ENCODE measurements at regions not wholly inside any gene's neighbourhood (a gene's known extent, or its start where the extent isn't known, plus 50 kb on each side); places are given as distances from the start of the nearest gene placed in this dataset.
"Not testable (repeated sequence)": the region's sequence is repeated elsewhere in the genome, so short reads cannot be mapped to it uniquely, and the experiment has no call there.

DNA sequence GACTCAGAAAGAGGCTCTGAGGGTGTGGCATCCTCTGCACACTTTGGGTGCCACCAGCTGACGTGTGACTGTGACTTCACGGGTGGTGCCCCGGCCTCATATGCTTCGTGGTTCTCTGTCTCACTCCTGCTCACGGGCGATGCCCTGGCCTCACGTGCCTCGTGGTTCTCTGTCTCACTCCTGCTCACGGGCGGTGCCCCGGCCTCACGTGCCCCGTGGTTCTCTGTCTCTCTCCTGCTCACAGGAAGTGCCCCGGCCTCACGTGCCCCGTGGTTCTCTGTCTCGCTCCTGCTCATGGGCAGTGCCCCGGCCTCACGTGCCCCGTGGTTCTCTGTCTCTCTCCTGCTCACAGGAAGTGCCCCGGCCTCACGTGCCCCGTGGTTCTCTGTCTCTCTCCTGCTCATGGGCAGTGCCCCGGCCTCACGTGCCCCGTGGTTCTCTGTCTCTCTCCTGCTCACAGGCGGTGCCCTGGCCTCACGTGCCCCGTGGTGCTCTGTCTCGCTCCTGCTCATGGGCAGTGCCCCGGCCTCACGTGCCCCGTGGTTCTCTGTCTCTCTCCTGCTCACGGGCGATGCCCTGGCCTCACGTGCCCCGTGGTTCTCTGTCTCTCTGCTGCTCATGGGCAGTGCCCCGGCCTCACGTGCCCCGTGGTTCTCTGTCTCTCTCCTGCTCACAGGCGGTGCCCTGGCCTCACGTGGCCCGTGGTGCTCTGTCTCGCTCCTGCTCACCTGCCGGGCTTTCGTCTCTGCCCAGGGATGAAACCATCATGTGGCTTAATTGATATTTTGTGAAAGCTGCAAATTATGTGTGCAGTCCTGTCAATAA lies 115.8 kb downstream of the RTP5 start:
- H3K4me3 Mint-ChIP-seq: peak overlapping the region in 1 of 2 donors; percentile 14
- H3K9me3 Mint-ChIP-seq; H3K27ac Mint-ChIP-seq; H3K4me1 Mint-ChIP-seq (ENCODE audit: low read depth); H3K36me3 Mint-ChIP-seq (ENCODE audit: insufficient read depth in 2 of 2); H3K27me3 Mint-ChIP-seq (ENCODE audit: low read depth): not testable (repeated sequence)
- DNase-seq: peak; percentile 12 to 14
- peak; percentile 40 to 71 for ATAC-seq (replicated peaks in 1 of 2)

- H3K4me1 Mint-ChIP-seq (ENCODE audit: low read depth): peaks cover 8% of the 10 kb centered on the region
- no peak for ATAC-seq (replicated peaks in 1 of 2)
- peaks cover 2 to 8% of the 10 kb centered on the region in 2 donors for H3K9me3 Mint-ChIP-seq
- H3K27me3 Mint-ChIP-seq (ENCODE audit: low read depth): no peaks in the 10 kb centered on the region
- H3K27ac Mint-ChIP-seq: no peak overlapping the region
- peak overlapping the region in 1 of 2 donors; percentile 14 for H3K4me3 Mint-ChIP-seq
- DNase-seq: no peak
- peaks cover 0 to 7% of the 10 kb centered on the region in 2 donors for H3K36me3 Mint-ChIP-seq (ENCODE audit: insufficient read depth in 2 of 2)
Observed at GRCh38 chr2:241985986-241986329, 116.4 kb downstream of the RTP5 start.

- peaks cover 8% of the 10 kb centered on the region for H3K4me1 Mint-ChIP-seq (ENCODE audit: low read depth)
- H3K27me3 Mint-ChIP-seq (ENCODE audit: low read depth): no peaks in the 10 kb centered on the region
- DNase-seq (no peak), ATAC-seq (replicated peaks in 1 of 2) (no peak)
- H3K36me3 Mint-ChIP-seq (ENCODE audit: insufficient read depth in 2 of 2): peaks cover 0 to 7% of the 10 kb centered on the region in 2 donors
- no peak overlapping the region for H3K4me3 Mint-ChIP-seq
- H3K9me3 Mint-ChIP-seq: peaks cover 2 to 8% of the 10 kb centered on the region in 2 donors
- no peak overlapping the region for H3K27ac Mint-ChIP-seq
Observed at GRCh38 chr2:241986836-241987641, 117.5 kb downstream of the RTP5 start.

GRCh38 chr2:241987726-241988125 lies 118.2 kb downstream of the RTP5 start:
- Mint-ChIP-seq H3K4me1 (ENCODE audit: low read depth) (peaks cover 8% of the 10 kb centered on the region), H3K27ac (no peak overlapping the region), H3K4me3 (no peak overlapping the region), H3K36me3 (ENCODE audit: insufficient read depth in 2 of 2) (peaks cover 0 to 7% of the 10 kb centered on the region in 2 donors), H3K27me3 (ENCODE audit: low read depth) (no peaks in the 10 kb centered on the region), H3K9me3 (peaks cover 2 to 8% of the 10 kb centered on the region in 2 donors)
- ATAC-seq (replicated peaks in 1 of 2): no peak
- no peak for DNase-seq

DNA sequence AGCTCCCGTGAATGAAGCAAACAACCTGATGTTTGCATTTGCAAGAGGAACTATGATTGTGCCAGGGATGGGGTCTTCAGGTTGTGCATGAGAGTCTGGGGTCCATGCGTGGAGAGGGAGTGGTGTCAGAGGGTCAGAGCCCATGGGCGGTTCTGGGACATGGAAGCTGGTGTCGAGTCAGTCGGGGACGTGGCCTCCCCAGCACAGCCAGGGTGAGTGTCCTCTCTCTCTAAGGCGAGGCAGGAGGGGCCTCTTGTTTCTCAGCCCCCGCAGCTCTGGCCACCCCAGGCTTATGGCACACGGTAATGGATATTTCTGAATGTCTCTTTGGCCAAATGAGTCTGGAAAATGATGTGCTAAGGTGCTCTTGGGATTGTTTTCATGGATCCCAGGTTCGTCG lies 118.6 kb downstream of the RTP5 start:
- Mint-ChIP-seq H3K9me3 (peaks cover 2 to 8% of the 10 kb centered on the region in 2 donors), H3K4me3 (no peak overlapping the region), H3K27ac (no peak overlapping the region), H3K36me3 (ENCODE audit: insufficient read depth in 2 of 2) (peaks cover 0 to 7% of the 10 kb centered on the region in 2 donors), H3K27me3 (ENCODE audit: low read depth) (no peaks in the 10 kb centered on the region), H3K4me1 (ENCODE audit: low read depth) (peaks cover 8% of the 10 kb centered on the region)
- DNase-seq (no peak), ATAC-seq (replicated peaks in 1 of 2) (no peak)

DNA sequence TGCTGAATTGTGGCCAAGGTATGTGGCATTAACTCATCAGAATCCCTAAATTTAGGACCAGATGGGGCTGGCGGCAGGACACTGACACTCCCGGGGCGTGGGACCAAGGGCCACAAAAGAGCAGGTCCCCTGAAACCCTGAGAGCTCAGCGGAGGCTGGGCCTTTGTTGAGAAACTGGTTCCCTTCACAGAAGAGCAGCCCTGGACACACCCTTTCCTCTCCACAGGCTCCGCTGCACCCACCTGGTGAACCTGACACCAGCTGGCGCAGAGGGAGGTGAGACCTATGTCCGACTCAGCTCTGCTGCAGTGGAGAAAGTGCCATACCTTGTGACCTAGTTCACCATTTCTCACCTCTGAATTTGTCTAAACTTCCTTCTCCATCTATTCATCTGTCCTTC lies 119.5 kb downstream of the RTP5 start:
- Mint-ChIP-seq H3K4me1 (ENCODE audit: low read depth) (peaks cover 8% of the 10 kb centered on the region), H3K36me3 (ENCODE audit: insufficient read depth in 2 of 2) (peaks cover 0 to 7% of the 10 kb centered on the region in 2 donors), H3K27me3 (ENCODE audit: low read depth) (no peaks in the 10 kb centered on the region), H3K4me3 (no peak overlapping the region), H3K27ac (no peak overlapping the region), H3K9me3 (peaks cover 2 to 8% of the 10 kb centered on the region in 2 donors)
- ATAC-seq (replicated peaks in 1 of 2): no peak
- DNase-seq: no peak

GRCh38 chr2:241990466-241990865 lies 120.9 kb downstream of the RTP5 start:
- no peak for ATAC-seq (replicated peaks in 1 of 2)

GRCh38 chr2:241991299-241991698 lies 121.8 kb downstream of the RTP5 start:
- H3K27ac Mint-ChIP-seq: no peak overlapping the region
- H3K36me3 Mint-ChIP-seq (ENCODE audit: insufficient read depth in 2 of 2): peaks cover 0 to 7% of the 10 kb centered on the region in 2 donors
- no peak overlapping the region for H3K4me3 Mint-ChIP-seq
- no peaks in the 10 kb centered on the region for H3K27me3 Mint-ChIP-seq (ENCODE audit: low read depth)
- H3K9me3 Mint-ChIP-seq: peaks cover 2 to 8% of the 10 kb centered on the region in 2 donors
- DNase-seq: no peak
- no peaks in the 10 kb centered on the region for H3K4me1 Mint-ChIP-seq (ENCODE audit: low read depth)
- ATAC-seq (replicated peaks in 1 of 2): no peak

More at GRCh38 chr2:241990466-241990865, 120.9 kb downstream of the RTP5 start:
- H3K4me1 Mint-ChIP-seq (ENCODE audit: low read depth): peaks cover 5% of the 10 kb centered on the region
- H3K9me3 Mint-ChIP-seq: peaks cover 2 to 8% of the 10 kb centered on the region in 2 donors
- no peak for DNase-seq
- H3K27me3 Mint-ChIP-seq (ENCODE audit: low read depth): no peaks in the 10 kb centered on the region
- no peak overlapping the region for H3K27ac Mint-ChIP-seq
- H3K36me3 Mint-ChIP-seq (ENCODE audit: insufficient read depth in 2 of 2): peaks cover 0 to 7% of the 10 kb centered on the region in 2 donors
- no peak overlapping the region for H3K4me3 Mint-ChIP-seq

GRCh38 chr2:241992753-241993152 lies 123.2 kb downstream of the RTP5 start:
- no peaks in the 10 kb centered on the region for H3K4me1 Mint-ChIP-seq (ENCODE audit: low read depth)
- no peak for ATAC-seq (replicated peaks in 1 of 2)
- peaks cover 0 to 8% of the 10 kb centered on the region in 2 donors for H3K9me3 Mint-ChIP-seq
- no peaks in the 10 kb centered on the region for H3K27me3 Mint-ChIP-seq (ENCODE audit: low read depth)
- DNase-seq: no peak
- no peak overlapping the region for H3K4me3 Mint-ChIP-seq
- H3K36me3 Mint-ChIP-seq (ENCODE audit: insufficient read depth in 2 of 2): peaks cover 0 to 4% of the 10 kb centered on the region in 2 donors
- H3K27ac Mint-ChIP-seq: no peak overlapping the region

DNA sequence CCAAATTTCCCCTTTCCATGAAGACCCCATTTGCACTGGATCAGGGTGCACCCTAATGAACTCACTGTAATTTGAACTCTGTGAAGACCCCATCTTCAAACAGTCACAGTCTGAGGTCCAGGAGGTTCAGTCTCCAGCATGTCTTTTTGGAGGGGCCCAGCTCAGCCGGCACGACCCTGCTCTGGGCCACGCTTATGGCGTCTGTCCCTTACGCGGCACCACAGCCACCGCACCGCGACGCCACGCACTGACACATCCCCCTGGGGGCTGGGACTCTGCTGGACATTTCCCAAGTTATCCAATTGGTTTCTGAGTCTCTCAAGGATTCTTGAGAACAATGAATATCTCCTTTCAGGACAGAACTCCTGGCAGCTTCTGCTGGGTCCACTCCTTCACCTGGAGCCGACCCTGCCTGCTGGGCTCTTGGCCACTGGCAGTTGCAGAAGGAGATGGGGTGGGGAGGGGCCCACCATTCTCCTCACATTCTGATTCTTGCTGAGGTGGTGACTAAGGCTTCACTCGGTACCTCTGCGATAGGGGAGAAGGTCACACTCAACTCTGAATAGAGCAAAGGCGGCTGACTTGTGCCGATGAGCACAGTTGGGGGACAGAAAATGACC lies 124.0 kb downstream of the RTP5 start:
- no peak overlapping the region for H3K27ac Mint-ChIP-seq
- no peak overlapping the region for H3K4me3 Mint-ChIP-seq
- H3K9me3 Mint-ChIP-seq: peaks cover 0 to 8% of the 10 kb centered on the region in 2 donors
- DNase-seq (no peak), ATAC-seq (replicated peaks in 1 of 2) (no peak)
- no peaks in the 10 kb centered on the region for H3K4me1 Mint-ChIP-seq (ENCODE audit: low read depth)
- H3K36me3 Mint-ChIP-seq (ENCODE audit: insufficient read depth in 2 of 2): peaks cover 0 to 4% of the 10 kb centered on the region in 2 donors
- H3K27me3 Mint-ChIP-seq (ENCODE audit: low read depth): no peaks in the 10 kb centered on the region

DNA sequence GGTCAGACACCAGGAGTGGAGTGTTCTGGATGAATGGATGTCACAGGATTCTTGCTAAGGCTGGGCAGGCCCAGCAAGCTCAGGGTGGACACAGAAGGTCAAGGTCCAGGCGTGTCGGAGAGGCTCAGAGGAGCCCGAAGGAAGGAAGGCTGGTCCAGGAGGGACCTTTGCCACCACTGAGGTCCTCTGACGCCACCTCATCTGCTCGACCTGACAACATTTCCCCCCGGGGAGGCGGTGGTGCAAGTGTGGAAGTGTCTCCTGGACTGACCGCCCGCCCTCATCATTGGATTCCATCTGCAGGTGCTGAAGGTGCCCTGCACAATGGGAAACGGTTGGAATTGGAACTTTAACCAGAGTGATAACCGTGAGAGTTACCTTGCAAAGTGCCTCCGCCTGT lies 124.6 kb downstream of the RTP5 start:
- Mint-ChIP-seq H3K4me3 (no peak overlapping the region), H3K27ac (no peak overlapping the region), H3K27me3 (ENCODE audit: low read depth) (no peaks in the 10 kb centered on the region), H3K4me1 (ENCODE audit: low read depth) (no peaks in the 10 kb centered on the region), H3K9me3 (peaks cover 0 to 8% of the 10 kb centered on the region in 2 donors), H3K36me3 (ENCODE audit: insufficient read depth in 2 of 2) (peaks cover 0 to 4% of the 10 kb centered on the region in 2 donors)
- ATAC-seq (replicated peaks in 1 of 2) (no peak), DNase-seq (no peak)

GRCh38 chr2:241994556-241995213 lies 125.2 kb downstream of the RTP5 start:
- ATAC-seq (replicated peaks in 1 of 2): no peak
- no peak overlapping the region for H3K27ac Mint-ChIP-seq
- H3K9me3 Mint-ChIP-seq: peaks cover 0 to 3% of the 10 kb centered on the region in 2 donors
- no peak overlapping the region for H3K4me3 Mint-ChIP-seq
- H3K4me1 Mint-ChIP-seq (ENCODE audit: low read depth): no peaks in the 10 kb centered on the region
- no peaks in the 10 kb centered on the region for H3K36me3 Mint-ChIP-seq (ENCODE audit: insufficient read depth in 2 of 2)
- DNase-seq: no peak
- H3K27me3 Mint-ChIP-seq (ENCODE audit: low read depth): no peaks in the 10 kb centered on the region
